Gastroesophageal sphincter (tissue), 4 donors: ENCODE measurements at regions not wholly inside any gene's neighbourhood (a gene's known extent, or its start where the extent isn't known, plus 50 kb on each side); places are given as distances from the start of the nearest gene placed in this dataset.
"Not testable (repeated sequence)": the region's sequence is repeated elsewhere in the genome, so short reads cannot be mapped to it uniquely, and the experiment has no call there.

Experiments
- ATAC-seq: fragments of 150-250 bp; one replicate; pipeline ENCODE4 v1.9.1; 2016; ENCODE audit warnings: mild to moderate bottlenecking, moderate library complexity
- H3K27ac ChIP-seq, 4 donors: fragments of 200-600 bp; sonication (generic) in 3 of 4; 1 replicate in 3 of 4; 2 replicates in 1 of 4; pipeline ENCODE4 v1.5.1; 2016 to 2019
- H3K27me3 ChIP-seq: fragments of 200-600 bp; sonication (generic); one replicate; pipeline ENCODE4 v1.5.1; 2019
- H3K36me3 ChIP-seq, 2 donors: fragments of 200-600 bp; sonication (generic); one replicate each; pipeline ENCODE4 v1.5.1; 2019; ENCODE audit warnings: control low read depth in 1 of 2
- H3K4me1 ChIP-seq, 3 donors: fragments of 200-600 bp; sonication (generic); 1 replicate in 2 of 3; 2 replicates in 1 of 3; pipeline ENCODE4 v1.5.1; 2016 to 2019; ENCODE audit warnings: control low read depth in 2 of 3
- H3K4me3 ChIP-seq, 2 donors: fragments of 200-600 bp; sonication (generic); one replicate each; pipeline ENCODE4 v1.5.1; 2019; ENCODE audit warnings: mild to moderate bottlenecking in 1 of 2, moderate library complexity in 1 of 2
- H3K9me3 ChIP-seq, 3 donors: fragments of 200-600 bp; sonication (generic); one replicate each; pipeline ENCODE4 v1.5.1; 2017 to 2019; ENCODE audit warnings: control low read depth in 2 of 3
- EP300 ChIP-seq: sonication (generic); formaldehyde crosslinking; IDR thresholded peaks from one replicate; pipeline ENCODE4 v1.6.1; 2017; ENCODE audit warnings: antibody characterized with exemption, mild to moderate bottlenecking
- POLR2A ChIP-seq, 2 donors: fragments of 450-650 bp; IDR thresholded peaks; one replicate each; pipeline ENCODE4 v1.6.1; 2017; ENCODE audit warnings: antibody characterized with exemption in 2 of 2, mild to moderate bottlenecking in 2 of 2, moderate library complexity in 1 of 2
- POLR2AphosphoS5 ChIP-seq: sonication (generic); formaldehyde crosslinking; IDR thresholded peaks from one replicate; pipeline ENCODE4 v1.6.1; 2017; ENCODE audit warnings: antibody characterized with exemption
- WGBS, 2 donors: methylation state at CpG; one replicate each; pipeline ENCODE4 v1.1.5; 2018; ENCODE audit warnings: low coverage in 1 of 2; 5-methylcytosine and 5-hydroxymethylcytosine counted together
- TF ChIP-seq, protein P1 (sequence below), 4 experiments: fragments of 200-600 bp in 2 of 4; fragments of 450-650 bp in 2 of 4; sonication (generic) in 1 of 4; IDR thresholded peaks; one replicate each; pipeline ENCODE4 v1.5.1; 2017 to 2019; ENCODE audit warnings: antibody characterized with exemption in 4 of 4, mild to moderate bottlenecking in 2 of 4, moderate library complexity in 2 of 4

DNA sequence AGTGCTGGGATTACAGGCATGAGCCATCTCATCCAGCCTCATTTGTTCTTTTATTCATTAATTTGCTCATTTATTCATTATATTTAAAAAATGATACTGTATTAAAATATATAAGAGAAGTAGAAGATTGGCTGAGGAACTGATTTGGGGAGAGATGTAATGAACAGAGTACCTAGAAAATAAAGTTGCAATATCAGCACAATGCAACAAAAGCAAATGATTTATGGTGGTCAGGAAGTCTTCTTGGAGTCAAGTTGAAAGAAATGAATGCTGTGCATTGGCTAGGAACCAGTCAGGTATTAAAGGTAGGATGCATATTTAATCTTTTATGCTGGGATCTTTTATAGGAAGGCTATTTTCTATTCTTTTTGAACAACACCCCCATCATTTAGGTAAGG is 152.2 kb downstream of the C3orf38 start:
- no peaks in the 10 kb centered on the region for H3K9me3 ChIP-seq
- H3K36me3 ChIP-seq, result no peaks in the 10 kb centered on the region
- no peak overlapping the region for H3K27ac ChIP-seq
- H3K4me3 ChIP-seq, result no peak overlapping the region
- H3K27me3 ChIP-seq, result no peaks in the 10 kb centered on the region
- no peak for ATAC-seq
- H3K4me1 ChIP-seq, result no peaks in the 10 kb centered on the region
- TF ChIP-seq POLR2AphosphoS5, result no peak
- no peak for TF ChIP-seq POLR2A (IDR thresholded peaks at IDR 0.05)
- TF ChIP-seq EP300, result no peak
- TF ChIP-seq, protein P1, sequence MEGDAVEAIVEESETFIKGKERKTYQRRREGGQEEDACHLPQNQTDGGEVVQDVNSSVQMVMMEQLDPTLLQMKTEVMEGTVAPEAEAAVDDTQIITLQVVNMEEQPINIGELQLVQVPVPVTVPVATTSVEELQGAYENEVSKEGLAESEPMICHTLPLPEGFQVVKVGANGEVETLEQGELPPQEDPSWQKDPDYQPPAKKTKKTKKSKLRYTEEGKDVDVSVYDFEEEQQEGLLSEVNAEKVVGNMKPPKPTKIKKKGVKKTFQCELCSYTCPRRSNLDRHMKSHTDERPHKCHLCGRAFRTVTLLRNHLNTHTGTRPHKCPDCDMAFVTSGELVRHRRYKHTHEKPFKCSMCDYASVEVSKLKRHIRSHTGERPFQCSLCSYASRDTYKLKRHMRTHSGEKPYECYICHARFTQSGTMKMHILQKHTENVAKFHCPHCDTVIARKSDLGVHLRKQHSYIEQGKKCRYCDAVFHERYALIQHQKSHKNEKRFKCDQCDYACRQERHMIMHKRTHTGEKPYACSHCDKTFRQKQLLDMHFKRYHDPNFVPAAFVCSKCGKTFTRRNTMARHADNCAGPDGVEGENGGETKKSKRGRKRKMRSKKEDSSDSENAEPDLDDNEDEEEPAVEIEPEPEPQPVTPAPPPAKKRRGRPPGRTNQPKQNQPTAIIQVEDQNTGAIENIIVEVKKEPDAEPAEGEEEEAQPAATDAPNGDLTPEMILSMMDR (IDR thresholded peaks at IDR 0.05), result no peak

DNA sequence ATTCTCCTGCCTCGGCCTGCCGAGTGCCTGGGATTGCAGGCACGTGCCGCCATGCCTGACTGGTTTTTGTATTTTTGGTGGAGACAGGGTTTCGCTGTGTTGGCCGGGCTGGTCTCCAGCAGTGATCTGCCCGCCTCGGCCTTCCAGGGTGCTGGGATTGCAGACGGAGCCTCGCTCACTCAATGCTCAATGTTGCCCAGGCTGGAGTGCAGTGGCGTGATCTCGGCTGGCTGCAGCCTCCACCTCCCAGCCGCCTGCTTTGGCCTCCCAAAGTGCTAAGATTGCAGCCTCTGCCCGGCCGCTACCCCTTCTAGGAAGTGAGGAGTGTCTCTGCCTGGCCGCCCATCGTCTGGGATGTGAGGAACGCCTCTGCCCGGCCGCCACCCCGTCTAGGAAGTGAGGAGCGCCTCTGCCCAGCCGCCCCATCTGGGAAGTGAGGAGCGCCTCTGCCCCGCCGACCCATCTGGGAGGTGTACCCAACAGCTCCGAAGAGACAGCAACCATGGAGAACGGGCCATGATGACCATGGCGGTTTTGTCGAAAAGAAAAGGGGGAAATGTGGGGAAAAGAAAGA is 153.7 kb downstream of the C3orf38 start:
- H3K9me3 ChIP-seq, H3K4me3 ChIP-seq, H3K4me1 ChIP-seq, H3K27ac ChIP-seq, H3K36me3 ChIP-seq, ATAC-seq, H3K27me3 ChIP-seq: not testable (repeated sequence)
- 80% methylated on average over 1 of the region's 30 CpGs; no CpG with 5 or more reads in 1 of the 2 donors for WGBS, 2 donors

DNA sequence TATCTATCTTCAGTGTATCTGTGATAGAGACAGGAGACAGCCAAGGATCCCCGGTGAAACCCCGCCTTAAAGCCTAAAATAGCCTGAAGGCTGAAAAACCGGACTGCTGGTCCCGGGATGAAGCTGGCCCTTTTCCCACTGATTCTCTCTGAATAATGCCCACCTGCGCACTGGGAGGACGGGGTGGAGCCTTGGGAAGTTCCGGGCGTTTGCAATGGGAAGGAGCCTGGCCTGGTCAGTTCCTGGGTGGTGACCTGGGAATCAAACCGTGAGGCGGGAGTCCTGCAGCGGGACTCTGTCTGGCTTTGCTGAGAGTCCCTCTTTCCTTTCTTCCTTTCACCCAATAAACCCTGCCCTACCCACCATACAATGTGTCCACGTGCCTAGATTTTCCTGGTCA is 157.9 kb downstream of the C3orf38 start:
- TF ChIP-seq POLR2A (IDR thresholded peaks at IDR 0.05) (no peak), EP300 (no peak), POLR2AphosphoS5 (no peak)
- TF ChIP-seq, protein P1 (IDR thresholded peaks at IDR 0.05), result no peak
- Histone ChIP-seq H3K4me3 (no peak overlapping the region), H3K27me3 (no peaks in the 10 kb centered on the region), H3K27ac (no peak overlapping the region), H3K4me1 (no peaks in the 10 kb centered on the region), H3K9me3 (no peaks in the 10 kb centered on the region), H3K36me3 (no peaks in the 10 kb centered on the region)
- ATAC-seq, result no peak
- WGBS, 2 donors, result 0 to 65% methylated on average over 1 to 12 of the region's 12 CpGs

DNA sequence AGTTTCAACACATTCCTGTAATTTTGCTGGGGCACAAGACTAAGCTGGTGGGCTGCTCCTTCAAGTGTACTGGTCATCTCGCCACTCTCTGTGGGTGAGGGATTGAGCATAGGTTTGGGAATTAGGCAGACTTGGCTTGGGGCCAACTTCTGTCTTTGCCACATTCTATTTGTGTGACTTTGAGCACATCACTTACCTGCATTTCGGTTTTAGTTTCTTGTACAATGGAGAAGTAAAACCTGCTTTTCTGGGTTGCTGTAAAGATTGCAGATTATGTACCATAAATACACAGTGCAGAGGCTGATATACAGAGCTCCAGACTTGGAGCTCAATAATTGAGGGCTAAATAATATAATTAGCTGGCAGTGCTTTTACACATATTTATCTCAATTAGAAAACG is 162.1 kb downstream of the C3orf38 start:
- no peak overlapping the region for H3K27ac ChIP-seq
- no peaks in the 10 kb centered on the region for H3K4me1 ChIP-seq
- TF ChIP-seq POLR2AphosphoS5 (no peak), EP300 (no peak), POLR2A (IDR thresholded peaks at IDR 0.05) (no peak)
- TF ChIP-seq, protein P1 (IDR thresholded peaks at IDR 0.05), result no peak
- no peak for ATAC-seq
- H3K4me3 ChIP-seq, result no peak overlapping the region
- no peaks in the 10 kb centered on the region for H3K9me3 ChIP-seq
- 49 to 56% methylated on average over 2 to 3 of the region's 3 CpGs for WGBS, 2 donors
- no peaks in the 10 kb centered on the region for H3K27me3 ChIP-seq
- H3K36me3 ChIP-seq, result no peaks in the 10 kb centered on the region

DNA sequence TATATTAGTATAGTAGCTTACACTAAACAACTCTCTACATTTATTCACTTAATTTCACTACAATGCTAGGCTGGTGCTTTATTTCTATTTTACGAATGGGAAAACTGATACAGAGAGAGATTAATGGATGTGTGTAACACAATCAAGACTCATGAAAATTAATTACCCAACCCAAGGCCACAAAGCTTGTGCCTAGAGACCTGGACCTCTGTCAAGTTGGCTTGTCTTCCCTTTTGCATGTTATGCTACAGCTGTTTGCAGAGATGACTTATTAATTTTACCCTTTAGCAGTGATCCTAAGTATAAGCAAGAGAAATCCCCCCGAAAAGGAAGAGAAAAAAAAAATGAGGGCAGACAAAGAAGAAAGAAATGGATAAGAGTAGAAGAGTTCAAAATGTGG is 162.5 kb downstream of the C3orf38 start:
- H3K4me3 ChIP-seq, result no peak overlapping the region
- H3K4me1 ChIP-seq, result no peaks in the 10 kb centered on the region
- H3K9me3 ChIP-seq, result no peaks in the 10 kb centered on the region
- no peak overlapping the region for H3K27ac ChIP-seq
- H3K27me3 ChIP-seq, result no peaks in the 10 kb centered on the region
- no peak for ATAC-seq
- WGBS, 2 donors, result 29 to 36% methylated on average over 2 of the region's 2 CpGs
- TF ChIP-seq EP300 (no peak), POLR2A (IDR thresholded peaks at IDR 0.05) (no peak), POLR2AphosphoS5 (no peak)
- TF ChIP-seq, protein P1 (IDR thresholded peaks at IDR 0.05), result no peak
- no peaks in the 10 kb centered on the region for H3K36me3 ChIP-seq
